Activated naive CD8-positive, alpha-beta T cell treated with anti-CD3 and anti-CD28 coated beads, Interleukin-2, amount 10 ng/mL, durations not matched to agents 7 days and 5 days (primary cell): ENCODE measurements at regions not wholly inside any gene's neighbourhood (a gene's known extent, or its start where the extent isn't known, plus 50 kb on each side); places are given as distances from the start of the nearest gene placed in this dataset.

Experiments used
- ATAC-seq: fragments of 150-1000 bp; cut with Tn5 transposase; one replicate; pipeline ENCODE4 v1.10.0; 2021; ENCODE audit warnings: low read depth, moderate library complexity
- POLR2A ChIA-PET: fragments of 350-600 bp; sonication (Branson Sonifier 250); formaldehyde crosslinking; loops from one replicate; lab custom pipeline; 2021; ENCODE audit warnings: antibody characterized with exemption; lab: Charles Lee
- DNase-seq: peaks from one replicate; pipeline ENCODE4 v3.0.0; 2021
- H3K27ac Mint-ChIP-seq: one replicate; pipeline ENCODE4 v1.8.0; 2022; ENCODE audit warnings: mild to moderate bottlenecking, mixed read lengths
- H3K27me3 Mint-ChIP-seq: one replicate; pipeline ENCODE4 v1.8.0; 2022; ENCODE audit warnings: mild to moderate bottlenecking, moderate library complexity, mixed read lengths
- H3K36me3 Mint-ChIP-seq: one replicate; pipeline ENCODE4 v1.8.0; 2021; ENCODE audit warnings: mild to moderate bottlenecking, mixed read lengths
- H3K4me1 Mint-ChIP-seq: one replicate; pipeline ENCODE4 v1.8.0; 2021; ENCODE audit warnings: mixed read lengths
- H3K4me3 Mint-ChIP-seq: one replicate; pipeline ENCODE4 v1.8.0; 2022; ENCODE audit warnings: mild to moderate bottlenecking, moderate library complexity, mixed read lengths
- H3K9me3 Mint-ChIP-seq: one replicate; pipeline ENCODE4 v1.8.0; 2021; ENCODE audit warnings: mixed read lengths

GRCh38 chr6:54689620-54690019 lies 157.0 kb upstream of the FAM83B start:
- Mint-ChIP-seq H3K4me1 (no peaks in the 10 kb centered on the region), H3K9me3 (peaks cover 2% of the 10 kb centered on the region), H3K36me3 (no peaks in the 10 kb centered on the region), H3K27me3 (no peaks in the 10 kb centered on the region), H3K27ac (no peak overlapping the region), H3K4me3 (no peak overlapping the region)
- POLR2A ChIA-PET, result no interaction called here
- DNase-seq (no peak), ATAC-seq (no peak)

GRCh38 chr6:54690596-54690995 lies 156.0 kb upstream of the FAM83B start:
- Mint-ChIP-seq H3K4me3 (no peak overlapping the region), H3K27ac (no peak overlapping the region), H3K9me3 (no peaks in the 10 kb centered on the region), H3K36me3 (no peaks in the 10 kb centered on the region), H3K4me1 (no peaks in the 10 kb centered on the region), H3K27me3 (no peaks in the 10 kb centered on the region)
- POLR2A ChIA-PET, result no interaction called here
- ATAC-seq, result no peak
- no peak for DNase-seq

- Mint-ChIP-seq H3K27ac (no peak overlapping the region), H3K9me3 (no peaks in the 10 kb centered on the region)
Measured at GRCh38 chr6:54694928-54695532, 151.5 kb upstream of the FAM83B start.

GRCh38 chr6:54695815-54696214 lies 150.8 kb upstream of the FAM83B start:
- Mint-ChIP-seq H3K4me1 (no peaks in the 10 kb centered on the region), H3K27ac (no peak overlapping the region), H3K9me3 (no peaks in the 10 kb centered on the region), H3K36me3 (no peaks in the 10 kb centered on the region), H3K4me3 (no peak overlapping the region), H3K27me3 (no peaks in the 10 kb centered on the region)
- DNase-seq (no peak), ATAC-seq (no peak)
- POLR2A ChIA-PET, result no interaction called here

More at GRCh38 chr6:54694928-54695532, 151.5 kb upstream of the FAM83B start:
- ATAC-seq (no peak), DNase-seq (no peak)
- POLR2A ChIA-PET, result no interaction called here
- Mint-ChIP-seq H3K4me3 (no peak overlapping the region), H3K4me1 (no peaks in the 10 kb centered on the region), H3K36me3 (no peaks in the 10 kb centered on the region), H3K27me3 (no peaks in the 10 kb centered on the region)

GRCh38 chr6:54697424-54697823 lies 149.1 kb upstream of the FAM83B start:
- H3K9me3 Mint-ChIP-seq, result no peaks in the 10 kb centered on the region
- POLR2A ChIA-PET, result no interaction called here
- DNase-seq (no peak), ATAC-seq (no peak)
- H3K4me1 Mint-ChIP-seq, result no peaks in the 10 kb centered on the region
- H3K36me3 Mint-ChIP-seq, result no peaks in the 10 kb centered on the region
- no peaks in the 10 kb centered on the region for H3K27me3 Mint-ChIP-seq
- H3K4me3 Mint-ChIP-seq, result no peak overlapping the region
- no peak overlapping the region for H3K27ac Mint-ChIP-seq

- Mint-ChIP-seq H3K36me3 (no peaks in the 10 kb centered on the region), H3K9me3 (no peaks in the 10 kb centered on the region), H3K27ac (no peak overlapping the region), H3K4me1 (no peaks in the 10 kb centered on the region), H3K27me3 (no peaks in the 10 kb centered on the region), H3K4me3 (no peak overlapping the region)
- DNase-seq (no peak), ATAC-seq (no peak)
- POLR2A ChIA-PET, result no interaction called here
Measured at GRCh38 chr6:54698974-54699373, 147.6 kb upstream of the FAM83B start.

- no peaks in the 10 kb centered on the region for H3K36me3 Mint-ChIP-seq
- H3K27me3 Mint-ChIP-seq, result no peaks in the 10 kb centered on the region
- POLR2A ChIA-PET, result no interaction called here
- no peak for ATAC-seq
- H3K27ac Mint-ChIP-seq, result no peak overlapping the region
- H3K4me1 Mint-ChIP-seq, result no peaks in the 10 kb centered on the region
- H3K4me3 Mint-ChIP-seq, result no peak overlapping the region
- no peaks in the 10 kb centered on the region for H3K9me3 Mint-ChIP-seq
- DNase-seq, result no peak
Measured at GRCh38 chr6:54700158-54700557, 146.4 kb upstream of the FAM83B start.

- no peak overlapping the region for H3K4me3 Mint-ChIP-seq
- no peaks in the 10 kb centered on the region for H3K27me3 Mint-ChIP-seq
- POLR2A ChIA-PET, result no interaction called here
- H3K4me1 Mint-ChIP-seq, result no peaks in the 10 kb centered on the region
- no peak overlapping the region for H3K27ac Mint-ChIP-seq
- ATAC-seq (no peak), DNase-seq (no peak)
- H3K9me3 Mint-ChIP-seq, result no peaks in the 10 kb centered on the region
- no peaks in the 10 kb centered on the region for H3K36me3 Mint-ChIP-seq
Measured at GRCh38 chr6:54702772-54703171, 143.8 kb upstream of the FAM83B start.

- DNase-seq (no peak), ATAC-seq (no peak)
- H3K9me3 Mint-ChIP-seq, result no peaks in the 10 kb centered on the region
- no peak overlapping the region for H3K4me3 Mint-ChIP-seq
- POLR2A ChIA-PET, result no interaction called here
- H3K4me1 Mint-ChIP-seq, result no peaks in the 10 kb centered on the region
- no peaks in the 10 kb centered on the region for H3K36me3 Mint-ChIP-seq
- no peaks in the 10 kb centered on the region for H3K27me3 Mint-ChIP-seq
- no peak overlapping the region for H3K27ac Mint-ChIP-seq
Measured at GRCh38 chr6:54706391-54706790, 140.2 kb upstream of the FAM83B start.

- H3K4me1 Mint-ChIP-seq, result no peaks in the 10 kb centered on the region
- H3K9me3 Mint-ChIP-seq, result no peaks in the 10 kb centered on the region
- ATAC-seq, result no peak
- POLR2A ChIA-PET, result no interaction called here
- H3K36me3 Mint-ChIP-seq, result no peaks in the 10 kb centered on the region
- H3K4me3 Mint-ChIP-seq, result no peak overlapping the region
- no peak overlapping the region for H3K27ac Mint-ChIP-seq
- H3K27me3 Mint-ChIP-seq, result no peaks in the 10 kb centered on the region
- no peak for DNase-seq
Measured at GRCh38 chr6:54706844-54707605, 139.5 kb upstream of the FAM83B start.

- H3K27me3 Mint-ChIP-seq, result no peaks in the 10 kb centered on the region
- H3K4me3 Mint-ChIP-seq, result no peak overlapping the region
- no peaks in the 10 kb centered on the region for H3K4me1 Mint-ChIP-seq
- no peak for ATAC-seq
- POLR2A ChIA-PET, result no interaction called here
- no peaks in the 10 kb centered on the region for H3K36me3 Mint-ChIP-seq
- no peak for DNase-seq
- no peaks in the 10 kb centered on the region for H3K9me3 Mint-ChIP-seq
- no peak overlapping the region for H3K27ac Mint-ChIP-seq
Measured at GRCh38 chr6:54710456-54710855, 136.1 kb upstream of the FAM83B start.

- H3K27me3 Mint-ChIP-seq, result no peaks in the 10 kb centered on the region
- no peaks in the 10 kb centered on the region for H3K4me1 Mint-ChIP-seq
- H3K36me3 Mint-ChIP-seq, result no peaks in the 10 kb centered on the region
- no peak overlapping the region for H3K27ac Mint-ChIP-seq
- DNase-seq, result no peak
- H3K4me3 Mint-ChIP-seq, result no peak overlapping the region
- H3K9me3 Mint-ChIP-seq, result no peaks in the 10 kb centered on the region
- no peak for ATAC-seq
- POLR2A ChIA-PET, result no interaction called here
Measured at GRCh38 chr6:54716010-54716409, 130.6 kb upstream of the FAM83B start.

- POLR2A ChIA-PET, result no interaction called here
- Mint-ChIP-seq H3K4me1 (no peaks in the 10 kb centered on the region), H3K4me3 (no peak overlapping the region), H3K36me3 (no peaks in the 10 kb centered on the region), H3K27ac (no peak overlapping the region), H3K9me3 (no peaks in the 10 kb centered on the region), H3K27me3 (no peaks in the 10 kb centered on the region)
- no peak for DNase-seq
- ATAC-seq, result no peak
Measured at GRCh38 chr6:54716877-54717276, 129.7 kb upstream of the FAM83B start.

- ATAC-seq (no peak), DNase-seq (no peak)
- Mint-ChIP-seq H3K27me3 (no peaks in the 10 kb centered on the region), H3K9me3 (no peaks in the 10 kb centered on the region), H3K4me1 (no peaks in the 10 kb centered on the region), H3K4me3 (no peak overlapping the region), H3K36me3 (no peaks in the 10 kb centered on the region), H3K27ac (no peak overlapping the region)
- POLR2A ChIA-PET, result no interaction called here
Measured at GRCh38 chr6:54717849-54718455, 128.6 kb upstream of the FAM83B start.
